Gastrocnemius medialis (tissue), 4 donors: ENCODE measurements at regions not wholly inside any gene's neighbourhood (a gene's known extent, or its start where the extent isn't known, plus 50 kb on each side); places are given as distances from the start of the nearest gene placed in this dataset.
A peak's percentile ranks its signal among the peaks of the same experiment; 100 is the strongest.

Experiments
- ATAC-seq, 2 donors: fragments of 150-250 bp; one replicate each; pipeline ENCODE4 v1.9.1; 2016
- DNase-seq, 2 donors: peaks; one replicate each; pipeline ENCODE4 v3.0.0-alpha.2; 2019
- H3K27ac ChIP-seq, 4 donors: fragments of 200-600 bp; sonication (generic); 1 replicate in 1 of 4; 2 replicates in 3 of 4; pipeline ENCODE4 v1.5.1; 2016 to 2018; ENCODE audit warnings: mild to moderate bottlenecking in 2 of 4, moderate library complexity in 1 of 4
- H3K27me3 ChIP-seq, 3 donors: fragments of 200-600 bp; sonication (generic) in 2 of 3; 1 replicate in 1 of 3; 2 replicates in 2 of 3; pipeline versions ENCODE4 v1.5.1 to v1.6.0; 2016 to 2019; ENCODE audit warnings: mild to moderate bottlenecking in 1 of 3, moderate library complexity in 1 of 3
- H3K36me3 ChIP-seq, 2 donors: fragments of 200-600 bp; sonication (generic) in 1 of 2; one replicate each; pipeline ENCODE4 v1.5.1; 2017 to 2018
- H3K4me1 ChIP-seq, 2 donors: fragments of 200-600 bp; sonication (generic) in 1 of 2; one replicate each; pipeline ENCODE4 v1.5.1; 2016 to 2017; ENCODE audit warnings: mild to moderate bottlenecking in 2 of 2
- H3K4me3 ChIP-seq, 4 donors: fragments of 200-600 bp; sonication (generic) in 3 of 4; 1 replicate in 1 of 4; 2 replicates in 3 of 4; pipeline ENCODE4 v1.5.1; 2016 to 2019; ENCODE audit warnings: mild to moderate bottlenecking in 2 of 4
- H3K9me3 ChIP-seq, 3 donors: fragments of 200-600 bp; sonication (generic) in 2 of 3; 1 replicate in 1 of 3; 2 replicates in 2 of 3; pipeline ENCODE4 v1.5.1; 2016 to 2019
- CTCF ChIP-seq, 5 experiments: fragments of 450-650 bp in 3 of 5; fragments of 200-600 bp in 2 of 5; sonication (generic) in 2 of 5; IDR thresholded peaks in 4 of 5; conservative IDR thresholded peaks in 1 of 5; 1 replicate in 4 of 5; 2 replicates in 1 of 5; pipeline ENCODE4 v1.5.1; 2016 to 2019; ENCODE audit warnings: antibody characterized with exemption in 5 of 5, mild to moderate bottlenecking in 3 of 5, moderate library complexity in 3 of 5
- POLR2A ChIP-seq, 2 donors: fragments of 450-650 bp; IDR thresholded peaks; one replicate each; pipeline ENCODE4 v1.6.1; 2017; ENCODE audit warnings: antibody characterized with exemption in 2 of 2, mild to moderate bottlenecking in 2 of 2, moderate library complexity in 2 of 2
- in situ Hi-C, 4 donors: fragments of 200-750 bp; cut with MboI; loops; one replicate each; pipeline versions ENCODE4 v1.15.0 to v1.8.0; 2017; ENCODE audit warnings: low sequenced_read_pairs in 4 of 4
- intact Hi-C: fragments of 100-400 bp; cut with DNase I; formaldehyde crosslinking; loops from one replicate; pipeline ENCODE4 v1.15.1; 2023; ENCODE audit warnings: low total_unique reads

- no peak for DNase-seq
- H3K4me1 ChIP-seq, result peaks cover 6 to 7% of the 10 kb centered on the region in 2 donors
- H3K36me3 ChIP-seq, result no peaks in the 10 kb centered on the region
- intact Hi-C loops, result no loop called here
- no peak for ATAC-seq
- H3K27me3 ChIP-seq, result no peaks in the 10 kb centered on the region
- no peaks in the 10 kb centered on the region for H3K9me3 ChIP-seq
- in situ Hi-C loops, result no loop called here
- no peak overlapping the region for H3K4me3 ChIP-seq
- no peak overlapping the region for H3K27ac ChIP-seq
- TF ChIP-seq POLR2A (IDR thresholded peaks at IDR 0.05) (no peak), CTCF (IDR thresholded peaks at IDR 0.05 in 4 of 5, conservative IDR thresholded peaks at IDR 0.05 in 1 of 5) (no peak)
Observed at GRCh38 chr18:24629921-24630320, 169.5 kb downstream of the HRH4 start.

- H3K4me1 ChIP-seq, result peaks cover 6 to 7% of the 10 kb centered on the region in 2 donors
- TF ChIP-seq POLR2A (IDR thresholded peaks at IDR 0.05) (no peak), CTCF (IDR thresholded peaks at IDR 0.05 in 4 of 5, conservative IDR thresholded peaks at IDR 0.05 in 1 of 5) (no peak)
- intact Hi-C loops (no loop called here), in situ Hi-C loops (no loop called here)
- no peaks in the 10 kb centered on the region for H3K36me3 ChIP-seq
- H3K27ac ChIP-seq, result no peak overlapping the region
- ATAC-seq, result no peak
- H3K9me3 ChIP-seq, result no peaks in the 10 kb centered on the region
- H3K4me3 ChIP-seq, result no peak overlapping the region
- H3K27me3 ChIP-seq, result no peaks in the 10 kb centered on the region
- DNase-seq, result no peak
Observed at GRCh38 chr18:24630346-24630880, 170.0 kb downstream of the HRH4 start.

- DNase-seq, result no peak
- no peak overlapping the region for H3K27ac ChIP-seq
Observed at GRCh38 chr18:24631243-24632025, 171.0 kb downstream of the HRH4 start.

GRCh38 chr18:24632158-24632988 lies 171.9 kb downstream of the HRH4 start:
- no peak overlapping the region for H3K4me3 ChIP-seq
- H3K4me1 ChIP-seq, result peaks cover 6 to 7% of the 10 kb centered on the region in 2 donors
- TF ChIP-seq CTCF (IDR thresholded peaks at IDR 0.05 in 4 of 5, conservative IDR thresholded peaks at IDR 0.05 in 1 of 5), result no peak
- no peak for TF ChIP-seq POLR2A (IDR thresholded peaks at IDR 0.05)
- in situ Hi-C loops (no loop called here), intact Hi-C loops (no loop called here)
- ATAC-seq (no peak), DNase-seq (no peak)
- no peak overlapping the region for H3K27ac ChIP-seq
- H3K36me3 ChIP-seq, result no peaks in the 10 kb centered on the region
- H3K27me3 ChIP-seq, result no peaks in the 10 kb centered on the region
- no peaks in the 10 kb centered on the region for H3K9me3 ChIP-seq

More at GRCh38 chr18:24631243-24632025, 171.0 kb downstream of the HRH4 start:
- no peak for ATAC-seq
- Histone ChIP-seq H3K4me3 (peak overlapping the region in 1 of 4 donors; percentile 15), H3K36me3 (no peaks in the 10 kb centered on the region), H3K27me3 (no peaks in the 10 kb centered on the region), H3K9me3 (no peaks in the 10 kb centered on the region), H3K4me1 (peaks cover 6 to 7% of the 10 kb centered on the region in 2 donors)
- in situ Hi-C loops (no loop called here), intact Hi-C loops (no loop called here)
- TF ChIP-seq POLR2A (IDR thresholded peaks at IDR 0.05) (no peak), CTCF (IDR thresholded peaks at IDR 0.05 in 4 of 5, conservative IDR thresholded peaks at IDR 0.05 in 1 of 5) (no peak)
